NCI-H1694 treated with DMSO at 0.1 percent for 48 hours (cell line): ENCODE measurements at regions not wholly inside any gene's neighbourhood (a gene's known extent, or its start where the extent isn't known, plus 50 kb on each side); places are given as distances from the start of the nearest gene placed in this dataset.

Experiments
- DNase-seq: peaks from one replicate; lab custom pipeline; 2025; lab: John Stamatoyannopoulos, UW

- DNase-seq = peak; percentile 19
Observed at GRCh38 chr3:127089486-127090145, 103.3 kb upstream of the PRR23E start.

- no peak for DNase-seq
Observed at GRCh38 chr3:127090218-127091160, 102.4 kb upstream of the PRR23E start.

GRCh38 chr3:127091376-127091775 is 101.6 kb upstream of the PRR23E start:
- no peak for DNase-seq

GRCh38 chr3:127092368-127092767 is 100.6 kb upstream of the PRR23E start:
- DNase-seq = no peak

- DNase-seq = no peak
Observed at GRCh38 chr3:127092776-127093175, 100.2 kb upstream of the PRR23E start.

- DNase-seq = no peak
Observed at GRCh38 chr3:127093312-127093711, 99.6 kb upstream of the PRR23E start.

GRCh38 chr3:127095774-127096173 is 97.2 kb upstream of the PRR23E start:
- DNase-seq = no peak

GRCh38 chr3:127096256-127097071 is 96.5 kb upstream of the PRR23E start:
- peak; percentile 11 for DNase-seq

GRCh38 chr3:127097072-127097405 is 95.9 kb upstream of the PRR23E start:
- no peak for DNase-seq

- DNase-seq = no peak
Observed at GRCh38 chr3:127097481-127097880, 95.5 kb upstream of the PRR23E start.

- no peak for DNase-seq
Observed at GRCh38 chr3:127099982-127100381, 92.9 kb upstream of the PRR23E start.

- DNase-seq = no peak
Observed at GRCh38 chr3:127100459-127101410, 92.2 kb upstream of the PRR23E start.

- peak; percentile 71 for DNase-seq
Observed at GRCh38 chr3:127101411-127102187, 91.3 kb upstream of the PRR23E start.

- no peak for DNase-seq
Observed at GRCh38 chr3:127102188-127102520, 90.8 kb upstream of the PRR23E start.

- no peak for DNase-seq
Observed at GRCh38 chr3:127102587-127102986, 90.3 kb upstream of the PRR23E start.

GRCh38 chr3:127103080-127103479 is 89.9 kb upstream of the PRR23E start:
- peak; percentile 51 for DNase-seq

- no peak for DNase-seq
Observed at GRCh38 chr3:127104586-127104985, 88.3 kb upstream of the PRR23E start.

- no peak for DNase-seq
Observed at GRCh38 chr3:127105587-127105986, 87.3 kb upstream of the PRR23E start.

GRCh38 chr3:127106053-127106452 is 86.9 kb upstream of the PRR23E start:
- DNase-seq = no peak

- no peak for DNase-seq
Observed at GRCh38 chr3:127106456-127106855, 86.5 kb upstream of the PRR23E start.

- no peak for DNase-seq
Observed at GRCh38 chr3:127107002-127107401, 85.9 kb upstream of the PRR23E start.
